ENCODE measurements at regions not wholly inside any gene's neighbourhood (a gene's known extent, or its start where the extent isn't known, plus 50 kb on each side); places are given as distances from the start of the nearest gene placed in this dataset.

DNA sequence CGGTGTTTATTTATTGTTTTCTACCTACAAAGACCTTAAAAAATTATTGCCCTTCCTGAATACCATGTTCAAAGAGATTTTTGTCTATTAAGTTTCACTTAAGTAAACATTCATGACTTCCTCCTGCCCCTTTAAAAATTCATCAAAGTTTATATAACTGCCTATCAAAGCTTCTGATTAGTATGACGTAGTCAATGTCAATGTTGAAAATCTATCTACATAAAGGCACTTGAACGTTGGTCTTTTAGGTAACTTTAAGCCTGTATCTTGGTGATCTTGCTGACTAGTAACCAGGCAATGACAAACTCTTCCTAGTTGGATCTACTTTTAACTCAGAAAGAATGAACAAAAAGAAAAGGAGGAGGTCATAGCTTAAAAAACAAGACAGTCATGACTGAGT lies 97.2 kb downstream of the MAIP1 start:
- Mint-ChIP-seq H3K27ac (no peak overlapping the region), H3K4me1 (ENCODE audit: low read depth) (peaks cover 23% of the 10 kb centered on the region), H3K36me3 (ENCODE audit: insufficient read depth) (peaks cover 4% of the 10 kb centered on the region), H3K27me3 (no peaks in the 10 kb centered on the region), H3K9me3 (ENCODE audit: low read depth) (peaks cover 13% of the 10 kb centered on the region), H3K4me3 (ENCODE audit: low read depth) (no peak overlapping the region)
- no peak for DNase-seq (ENCODE audit: low spot score, unreplicated experiment)
- TF ChIP-seq, protein P1, sequence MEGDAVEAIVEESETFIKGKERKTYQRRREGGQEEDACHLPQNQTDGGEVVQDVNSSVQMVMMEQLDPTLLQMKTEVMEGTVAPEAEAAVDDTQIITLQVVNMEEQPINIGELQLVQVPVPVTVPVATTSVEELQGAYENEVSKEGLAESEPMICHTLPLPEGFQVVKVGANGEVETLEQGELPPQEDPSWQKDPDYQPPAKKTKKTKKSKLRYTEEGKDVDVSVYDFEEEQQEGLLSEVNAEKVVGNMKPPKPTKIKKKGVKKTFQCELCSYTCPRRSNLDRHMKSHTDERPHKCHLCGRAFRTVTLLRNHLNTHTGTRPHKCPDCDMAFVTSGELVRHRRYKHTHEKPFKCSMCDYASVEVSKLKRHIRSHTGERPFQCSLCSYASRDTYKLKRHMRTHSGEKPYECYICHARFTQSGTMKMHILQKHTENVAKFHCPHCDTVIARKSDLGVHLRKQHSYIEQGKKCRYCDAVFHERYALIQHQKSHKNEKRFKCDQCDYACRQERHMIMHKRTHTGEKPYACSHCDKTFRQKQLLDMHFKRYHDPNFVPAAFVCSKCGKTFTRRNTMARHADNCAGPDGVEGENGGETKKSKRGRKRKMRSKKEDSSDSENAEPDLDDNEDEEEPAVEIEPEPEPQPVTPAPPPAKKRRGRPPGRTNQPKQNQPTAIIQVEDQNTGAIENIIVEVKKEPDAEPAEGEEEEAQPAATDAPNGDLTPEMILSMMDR (IDR thresholded peaks at IDR 0.05; ENCODE audit: unreplicated experiment): no peak

DNA sequence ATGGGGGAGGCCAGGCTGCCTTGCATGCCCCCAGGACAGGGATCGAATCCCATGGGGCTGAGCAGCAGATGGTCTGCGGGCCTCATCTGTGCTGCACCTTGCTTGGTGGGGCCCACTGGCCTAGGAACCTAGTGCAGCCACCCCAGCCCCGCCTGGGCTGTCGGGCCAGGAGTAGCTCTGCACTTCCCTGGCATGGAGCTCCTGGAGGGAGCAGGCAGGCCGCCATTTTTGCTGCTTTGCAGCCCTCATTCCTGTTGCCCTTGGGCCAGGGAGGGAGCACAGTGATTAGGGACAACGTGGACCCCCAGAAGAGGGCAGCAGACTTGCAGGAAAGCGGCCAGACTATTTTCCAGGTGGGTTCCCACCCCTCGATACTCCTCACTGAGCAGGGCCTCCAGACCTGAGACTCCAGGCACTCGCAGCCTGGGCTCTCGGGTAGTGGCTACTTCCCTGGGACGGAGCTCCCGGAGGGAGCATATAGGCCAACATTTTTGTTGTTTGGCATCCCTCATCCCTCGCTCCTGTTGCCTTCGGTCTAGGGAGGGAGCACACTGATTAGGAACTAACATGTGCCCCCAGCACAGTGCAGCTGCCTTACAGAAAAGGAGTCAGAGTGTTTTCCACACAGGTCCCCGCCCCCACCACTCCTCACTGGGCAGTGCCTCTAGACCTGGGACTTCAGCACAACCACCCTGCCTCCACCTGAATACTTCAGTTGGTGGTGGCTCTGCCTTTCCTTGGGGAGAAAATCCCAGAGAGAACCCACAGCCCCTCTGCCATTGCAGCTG lies 99.5 kb downstream of the MAIP1 start:
- H3K9me3 Mint-ChIP-seq (ENCODE audit: low read depth): peaks cover 19% of the 10 kb centered on the region
- no peak overlapping the region for H3K4me3 Mint-ChIP-seq (ENCODE audit: low read depth)
- peaks cover 6% of the 10 kb centered on the region for H3K36me3 Mint-ChIP-seq (ENCODE audit: insufficient read depth)
- TF ChIP-seq, protein P1 (IDR thresholded peaks at IDR 0.05; ENCODE audit: unreplicated experiment): peak; percentile 58
- H3K4me1 Mint-ChIP-seq (ENCODE audit: low read depth): peaks cover 20% of the 10 kb centered on the region
- DNase-seq (ENCODE audit: low spot score, unreplicated experiment): peak; percentile 37
- no peaks in the 10 kb centered on the region for H3K27me3 Mint-ChIP-seq
- no peak overlapping the region for H3K27ac Mint-ChIP-seq

DNA sequence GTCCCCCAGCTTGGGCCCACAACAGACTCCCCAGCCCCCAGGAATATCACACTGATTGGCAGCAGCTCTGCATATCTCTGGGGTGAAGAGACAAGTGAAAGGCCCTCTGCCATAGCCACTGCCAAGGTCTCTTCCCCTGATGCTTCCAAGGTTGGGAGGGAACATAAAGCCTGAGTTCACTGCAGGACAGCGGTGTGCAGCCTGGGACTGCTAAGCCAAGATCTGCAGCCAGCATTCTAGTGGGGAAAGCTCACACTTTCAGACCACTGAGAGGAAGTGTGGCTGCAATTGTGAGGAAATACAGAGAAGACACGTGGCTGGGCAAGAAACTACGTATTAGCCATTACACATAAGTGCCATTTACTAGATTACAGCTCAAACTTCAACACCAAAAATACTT lies 100.7 kb downstream of the MAIP1 start:
- Mint-ChIP-seq H3K9me3 (ENCODE audit: low read depth) (peaks cover 19% of the 10 kb centered on the region), H3K4me3 (ENCODE audit: low read depth) (no peak overlapping the region), H3K36me3 (ENCODE audit: insufficient read depth) (peaks cover 6% of the 10 kb centered on the region), H3K4me1 (ENCODE audit: low read depth) (peaks cover 14% of the 10 kb centered on the region), H3K27ac (no peak overlapping the region), H3K27me3 (no peaks in the 10 kb centered on the region)
- DNase-seq (ENCODE audit: low spot score, unreplicated experiment): no peak
- TF ChIP-seq, protein P1 (IDR thresholded peaks at IDR 0.05; ENCODE audit: unreplicated experiment): no peak

DNA sequence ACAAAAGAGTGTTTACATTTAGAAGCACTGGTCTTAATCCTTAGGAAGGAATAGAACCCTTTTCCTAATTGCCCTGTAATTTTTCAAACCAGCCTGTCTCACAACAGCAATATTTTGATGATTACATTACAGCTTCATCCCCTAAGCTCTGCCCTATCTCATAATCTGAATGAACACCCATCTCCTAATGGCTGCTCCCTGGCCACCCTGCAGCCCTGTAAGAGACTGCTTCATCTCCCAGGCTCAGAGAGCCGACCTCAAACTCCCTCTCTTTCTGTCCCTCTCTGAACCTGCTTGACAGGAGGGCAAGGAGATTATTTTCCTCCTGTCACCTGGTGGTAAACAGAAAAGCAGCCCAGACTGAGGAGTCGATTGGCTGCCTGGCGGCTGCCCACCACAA lies 107.8 kb downstream of the MAIP1 start:
- TF ChIP-seq, protein P1 (IDR thresholded peaks at IDR 0.05; ENCODE audit: unreplicated experiment): no peak
- Mint-ChIP-seq H3K9me3 (ENCODE audit: low read depth) (peaks cover 3% of the 10 kb centered on the region), H3K4me3 (ENCODE audit: low read depth) (no peak overlapping the region), H3K27ac (no peak overlapping the region), H3K36me3 (ENCODE audit: insufficient read depth) (no peaks in the 10 kb centered on the region), H3K4me1 (ENCODE audit: low read depth) (peaks cover 24% of the 10 kb centered on the region), H3K27me3 (no peaks in the 10 kb centered on the region)
- DNase-seq (ENCODE audit: low spot score, unreplicated experiment): no peak

DNA sequence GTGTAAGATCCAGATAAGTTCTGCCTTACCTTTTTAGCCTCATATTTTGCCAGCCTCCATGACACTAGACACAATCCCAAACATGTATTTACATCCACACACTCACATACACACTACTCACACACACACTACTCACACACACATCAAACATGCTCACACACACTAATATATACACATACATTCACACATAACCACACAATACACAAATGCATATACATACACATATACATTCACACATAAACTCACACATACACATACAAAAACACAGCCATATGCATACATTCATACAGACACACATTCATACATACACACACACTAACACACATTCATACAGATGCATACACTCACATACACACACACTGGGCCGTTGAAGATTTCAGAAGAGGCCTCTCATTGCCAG lies 109.5 kb downstream of the MAIP1 start:
- no peak overlapping the region for H3K27ac Mint-ChIP-seq
- no peak overlapping the region for H3K4me3 Mint-ChIP-seq (ENCODE audit: low read depth)
- no peak for DNase-seq (ENCODE audit: low spot score, unreplicated experiment)
- TF ChIP-seq, protein P1 (IDR thresholded peaks at IDR 0.05; ENCODE audit: unreplicated experiment): no peak
- H3K27me3 Mint-ChIP-seq: no peaks in the 10 kb centered on the region
- peaks cover 5% of the 10 kb centered on the region for H3K9me3 Mint-ChIP-seq (ENCODE audit: low read depth)
- peaks cover 3% of the 10 kb centered on the region for H3K36me3 Mint-ChIP-seq (ENCODE audit: insufficient read depth)
- H3K4me1 Mint-ChIP-seq (ENCODE audit: low read depth): peaks cover 27% of the 10 kb centered on the region
